ENCODE measurements at regions not wholly inside any gene's neighbourhood (a gene's known extent, or its start where the extent isn't known, plus 50 kb on each side); places are given as distances from the start of the nearest gene placed in this dataset.

DNA sequence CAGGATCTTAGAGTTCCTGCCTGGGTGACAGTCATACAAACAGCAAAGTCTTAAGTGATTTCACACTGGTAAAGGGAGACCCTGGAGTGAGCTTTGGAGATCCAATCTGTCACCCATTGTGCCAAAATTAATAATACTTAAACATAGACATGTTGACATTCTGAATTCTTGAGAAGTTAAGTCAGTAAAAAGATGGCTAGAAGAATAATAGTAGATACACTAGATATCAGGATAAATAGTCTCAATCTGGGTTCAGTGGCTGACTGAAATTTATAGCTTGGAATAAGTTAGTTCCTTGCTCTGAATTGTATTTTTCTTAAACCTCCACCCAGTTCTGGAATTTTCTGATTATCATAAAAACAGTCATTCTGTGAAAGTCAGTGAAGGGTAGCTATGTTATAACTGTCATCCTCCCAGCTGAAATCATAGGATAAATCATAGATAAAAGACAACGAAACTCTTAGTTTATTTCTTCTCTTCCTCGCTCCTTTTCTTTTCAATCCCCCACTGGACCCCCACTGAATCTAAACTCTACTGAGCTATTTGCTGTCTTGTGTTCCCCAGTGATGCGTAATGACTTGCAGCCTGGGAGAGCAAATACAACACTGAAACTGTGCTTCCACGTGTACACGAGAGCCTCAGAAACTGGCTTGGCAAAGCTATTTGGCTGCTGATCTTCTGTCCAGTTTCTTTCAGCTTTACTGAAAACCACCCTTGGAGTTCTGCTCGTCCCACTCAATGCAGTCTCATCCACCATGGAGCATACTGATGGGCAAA, 175.4 kb upstream of the TP63 start:
- no peak for DNase-seq

DNA sequence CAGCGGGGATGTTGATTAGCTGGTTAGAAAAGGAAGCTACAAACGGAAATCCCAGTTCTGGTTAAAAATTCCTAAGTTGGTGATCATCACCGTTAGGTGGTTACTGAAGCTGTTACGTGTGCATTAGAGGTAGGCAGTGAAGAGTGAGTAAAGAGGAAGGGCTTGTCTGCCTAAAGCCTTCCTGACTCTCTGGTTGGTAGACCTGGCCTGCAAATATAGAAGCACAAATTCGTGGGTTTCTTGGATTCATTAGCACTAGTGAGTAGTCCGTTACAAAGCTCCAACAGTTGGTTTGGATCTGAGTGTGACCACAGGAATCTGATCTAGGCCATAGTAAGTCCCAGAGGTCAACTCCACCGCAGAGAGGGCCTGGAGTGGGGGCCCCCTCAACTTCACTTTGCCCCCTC, 174.0 kb upstream of the TP63 start:
- no peak for DNase-seq

DNA sequence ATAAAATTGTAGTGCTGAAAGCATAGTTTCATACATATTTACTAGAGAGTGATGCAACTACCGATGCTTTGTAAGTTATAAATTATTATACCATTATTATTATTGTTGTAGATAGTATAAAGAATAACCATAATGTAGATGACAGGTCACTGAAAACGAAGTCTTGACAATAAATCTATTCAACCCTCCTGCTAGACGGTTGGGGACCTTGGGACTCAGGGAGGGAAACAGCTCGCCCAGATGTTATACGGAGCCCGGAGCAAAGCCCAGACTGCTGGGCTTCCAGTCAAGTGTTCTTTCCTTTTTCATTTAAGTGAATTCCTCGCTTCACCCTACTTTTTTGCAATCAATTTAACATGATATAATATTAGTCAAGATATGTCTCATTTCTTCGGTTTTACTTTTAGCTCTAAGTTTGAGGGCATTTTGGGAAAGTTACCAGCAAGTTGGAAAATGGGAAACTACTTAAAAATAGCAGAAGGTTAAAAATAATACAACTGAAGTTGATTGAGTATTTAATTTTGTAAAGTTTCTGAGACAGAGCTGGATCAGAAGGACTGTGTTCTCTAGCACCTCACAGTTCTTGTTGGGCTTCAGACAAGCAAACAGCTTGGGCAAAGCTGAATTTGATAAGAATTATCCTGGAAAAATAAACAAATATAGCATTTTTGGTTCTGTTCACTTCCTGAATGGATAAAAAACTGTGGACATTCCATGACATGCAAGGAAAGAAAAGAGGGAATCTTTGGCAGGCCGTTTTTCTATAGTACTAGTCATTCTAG, 173.4 kb upstream of the TP63 start:
- no peak for DNase-seq

DNA sequence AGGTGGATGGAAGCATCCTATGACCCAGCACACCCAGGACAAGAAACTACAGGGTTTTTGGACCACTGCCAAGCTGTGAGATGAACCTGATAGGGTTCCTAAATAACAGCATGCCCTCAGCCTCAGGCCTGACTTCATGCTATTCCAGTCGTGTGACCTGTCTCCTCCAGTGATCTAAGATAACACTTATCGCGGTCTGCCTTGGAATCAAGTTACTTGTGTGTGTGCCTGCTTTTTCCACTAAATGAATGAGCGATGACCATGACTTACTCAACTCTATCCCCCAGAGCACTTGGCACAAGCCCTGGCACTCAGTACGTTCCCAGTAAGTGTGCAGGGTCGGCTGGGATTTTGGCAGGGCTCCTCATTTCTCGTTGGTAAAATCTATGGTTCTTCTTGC, 172.7 kb upstream of the TP63 start:
- peak; percentile 54 for DNase-seq

DNA sequence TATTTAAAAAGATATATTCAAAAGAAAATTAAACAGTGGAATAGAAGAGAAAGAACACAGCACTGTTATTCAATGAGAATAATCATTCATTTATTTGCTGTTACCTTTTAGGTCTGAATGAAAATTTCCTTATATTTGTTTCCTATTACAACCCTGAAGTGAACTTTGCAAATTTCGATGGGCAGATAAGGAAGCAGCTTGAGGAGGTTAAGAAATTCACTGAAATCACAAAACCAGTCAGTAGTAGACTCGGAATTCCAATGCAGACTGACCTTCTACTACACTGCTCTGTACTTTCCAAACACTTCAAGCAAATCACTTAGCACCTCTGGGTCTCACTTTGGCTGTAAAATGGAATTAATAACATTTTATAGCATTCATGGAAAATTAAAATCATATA, 172.0 kb upstream of the TP63 start:
- DNase-seq: no peak

DNA sequence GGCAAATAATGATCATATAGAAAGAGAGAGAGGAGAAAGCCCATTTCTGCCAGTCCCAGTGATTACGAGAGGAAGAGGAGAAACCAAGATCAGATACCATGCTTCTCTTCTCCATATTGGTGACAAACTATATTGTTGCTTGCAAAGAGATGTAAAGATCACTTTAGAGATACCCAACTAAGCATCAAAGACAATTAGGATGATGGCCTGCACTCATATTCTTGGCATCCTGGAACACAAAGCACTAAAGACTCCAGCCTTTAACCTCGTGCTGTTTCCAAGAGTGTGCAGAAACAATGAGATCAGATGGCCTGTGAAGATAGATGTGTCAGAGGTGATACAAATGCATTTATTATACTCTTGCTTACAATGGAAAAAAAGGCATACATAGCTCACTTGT, 170.7 kb upstream of the TP63 start:
- no peak for DNase-seq

DNA sequence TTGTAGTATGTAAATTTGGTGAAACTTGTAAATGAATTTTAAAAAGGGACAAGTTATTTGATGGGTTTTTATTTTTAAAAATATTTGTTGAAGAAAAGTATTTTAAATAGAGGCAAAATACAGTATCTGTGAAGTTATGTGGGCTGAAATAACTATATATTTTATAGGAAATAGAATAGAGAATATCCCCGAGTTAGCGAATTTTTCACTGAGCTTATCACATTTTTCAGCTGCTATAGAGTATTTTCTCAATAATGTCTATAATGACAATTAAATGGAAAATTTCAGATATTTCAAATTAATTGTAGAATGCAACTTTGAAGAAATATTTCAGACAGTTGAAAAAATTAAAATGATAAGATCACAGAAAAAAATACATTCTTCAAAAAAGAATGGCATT, 166.4 kb upstream of the TP63 start:
- no peak for DNase-seq

DNA sequence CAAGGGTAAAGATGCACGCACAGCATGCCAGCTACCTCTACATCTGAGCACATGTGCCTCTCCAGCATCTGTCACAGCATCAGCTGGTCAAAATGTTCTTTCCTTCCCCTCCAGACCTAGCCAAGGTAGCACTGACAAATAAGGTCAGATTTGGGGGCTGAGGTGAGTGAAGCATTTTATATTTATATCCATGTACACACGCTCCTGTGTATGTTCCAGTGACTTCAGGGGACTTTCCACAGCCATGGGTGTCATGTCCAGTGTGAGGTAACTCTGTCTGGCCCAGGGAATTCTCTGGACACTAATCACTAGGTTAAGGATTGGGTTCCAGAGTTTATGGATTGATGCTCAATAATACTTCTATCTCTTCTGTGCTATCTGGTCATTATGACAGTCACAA, 165.2 kb upstream of the TP63 start:
- DNase-seq: no peak

DNA sequence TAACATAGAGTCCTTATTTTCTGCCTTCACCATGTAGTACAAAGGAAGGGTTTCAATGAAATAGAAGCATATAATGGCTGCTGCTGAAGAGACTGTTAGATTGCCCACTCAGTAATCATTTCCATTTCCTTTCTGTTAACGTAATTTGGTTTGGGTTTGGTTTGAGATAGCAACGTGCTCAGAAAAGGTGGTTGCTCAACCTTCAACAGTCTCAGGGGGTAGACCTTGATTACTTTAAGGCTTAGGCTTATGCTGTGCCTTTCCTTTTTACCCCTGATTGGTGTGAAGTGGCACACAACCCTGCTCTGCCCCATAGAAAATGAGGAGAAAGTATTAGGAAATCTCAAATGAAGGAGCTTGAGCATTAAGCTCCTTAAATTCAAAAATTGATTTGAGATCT, 163.7 kb upstream of the TP63 start:
- DNase-seq: no peak

DNA sequence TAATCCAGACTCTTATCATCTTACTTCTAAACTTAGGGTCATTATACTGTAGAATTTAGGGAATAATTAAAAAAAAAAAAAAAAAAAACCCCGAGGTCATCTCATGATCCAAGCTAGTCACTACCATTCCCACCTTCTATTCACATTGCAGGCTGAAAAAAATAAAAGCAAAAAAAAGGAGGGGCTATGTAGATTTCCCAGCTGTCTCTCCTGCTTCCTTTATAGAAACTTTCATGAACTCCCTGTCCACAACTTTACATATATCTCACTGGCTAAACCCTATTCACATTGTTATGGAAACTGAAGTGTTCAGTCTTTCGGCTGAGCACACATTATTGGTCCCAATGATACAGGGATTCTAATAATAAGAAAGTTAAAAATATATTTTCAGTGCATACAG, 156.2 kb upstream of the TP63 start:
- DNase-seq: no peak

DNA sequence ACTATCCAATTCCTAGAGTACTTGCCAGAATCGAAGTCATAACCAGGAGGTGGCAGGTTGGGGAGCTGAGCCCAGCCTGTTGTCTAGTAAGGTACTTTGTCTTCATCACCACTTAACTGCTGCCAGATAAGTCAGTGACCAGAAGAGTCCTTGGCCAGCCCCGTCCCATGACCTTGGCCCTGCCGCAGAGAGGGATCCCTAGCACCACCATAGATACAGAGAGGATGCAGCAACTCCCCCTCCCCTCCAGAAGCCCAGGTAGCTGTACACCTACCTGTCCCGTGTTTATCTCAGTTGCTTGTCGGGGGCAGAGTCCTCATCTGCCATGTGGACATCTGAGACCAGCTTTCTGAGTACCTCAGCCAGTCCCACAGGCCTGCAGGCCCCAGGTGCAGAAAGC, 153.6 kb upstream of the TP63 start:
- no peak for DNase-seq

DNA sequence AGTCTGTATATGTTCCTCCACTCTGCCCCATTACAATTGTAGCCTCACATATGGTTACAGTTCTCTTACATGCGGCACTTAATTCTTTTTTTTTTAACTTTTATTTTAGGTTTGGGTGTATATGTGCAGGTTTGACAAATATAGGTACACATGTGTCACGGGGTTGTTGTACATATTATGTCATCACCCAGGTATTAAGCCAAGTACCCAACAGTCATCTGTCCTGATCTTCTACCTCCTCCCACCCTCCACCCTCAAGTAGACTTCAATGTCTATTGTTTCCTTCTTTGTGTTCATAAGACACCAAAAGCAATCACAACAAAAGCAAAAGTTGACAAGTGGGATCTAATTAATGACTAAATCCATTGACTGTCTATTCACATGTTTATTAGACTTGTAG, 144.6 kb upstream of the TP63 start:
- DNase-seq: no peak

DNA sequence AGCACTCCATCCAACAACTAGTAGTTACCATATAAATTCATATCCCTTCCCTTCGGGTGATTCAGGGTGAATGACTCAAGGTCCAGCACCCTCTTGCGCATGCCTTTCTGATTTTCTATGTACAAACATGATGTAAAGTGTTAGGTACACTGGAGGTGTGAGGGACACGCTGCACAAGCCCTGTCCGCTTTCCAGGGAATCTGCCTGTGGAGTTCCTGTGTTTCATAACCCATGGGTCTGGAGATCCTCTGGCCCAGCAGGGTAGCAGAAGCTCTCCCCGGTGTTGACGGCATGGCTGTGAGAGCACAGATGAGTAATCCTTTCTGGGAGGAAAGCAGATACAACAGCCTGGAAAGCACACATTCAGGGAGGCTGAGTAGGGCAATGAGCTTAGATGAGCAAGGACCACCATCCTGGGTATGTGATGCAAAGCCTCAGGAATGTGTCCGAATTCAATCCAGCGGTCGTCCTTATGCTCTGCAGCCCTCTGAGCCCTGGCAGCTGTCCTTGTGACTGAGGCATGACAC, 142.9 kb upstream of the TP63 start:
- no peak for DNase-seq

DNA sequence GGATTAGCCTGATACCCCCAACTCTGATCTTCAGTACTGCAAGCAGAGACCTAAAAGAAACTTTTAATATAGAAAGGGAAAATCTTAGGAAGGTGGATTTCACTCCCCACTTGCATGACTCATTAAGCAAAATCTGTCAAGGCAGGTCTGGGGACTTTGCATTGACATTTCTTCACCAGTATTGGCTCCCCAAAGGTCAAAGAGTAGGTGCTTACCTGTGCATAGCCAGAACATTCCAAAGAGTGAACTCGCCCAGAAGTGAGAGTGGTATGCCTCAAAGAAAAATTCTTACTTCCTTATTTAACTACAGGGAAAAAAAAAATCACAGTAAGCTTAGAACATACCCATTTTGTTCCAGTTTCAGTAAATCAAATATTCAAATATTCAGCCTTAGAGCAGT, 140.9 kb upstream of the TP63 start:
- no peak for DNase-seq

DNA sequence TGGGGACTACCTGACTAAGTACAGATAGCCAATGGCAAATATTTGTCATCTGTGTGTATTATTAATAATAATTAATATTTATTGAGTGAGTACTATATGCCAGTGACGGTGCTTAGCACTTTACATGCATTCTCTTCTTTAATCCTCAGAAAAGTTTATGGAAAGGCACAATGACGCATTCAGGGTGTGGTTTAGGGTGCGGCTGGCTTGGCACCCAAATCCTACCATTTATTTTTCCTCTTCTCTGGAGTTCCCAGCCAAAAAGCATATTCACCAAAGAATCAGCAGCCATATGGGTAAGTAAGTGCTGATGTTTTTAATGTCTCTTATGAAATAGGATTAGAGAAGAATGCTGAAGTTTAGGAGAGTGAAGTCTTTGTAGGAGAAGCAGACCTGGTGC, 140.4 kb upstream of the TP63 start:
- no peak for DNase-seq

DNA sequence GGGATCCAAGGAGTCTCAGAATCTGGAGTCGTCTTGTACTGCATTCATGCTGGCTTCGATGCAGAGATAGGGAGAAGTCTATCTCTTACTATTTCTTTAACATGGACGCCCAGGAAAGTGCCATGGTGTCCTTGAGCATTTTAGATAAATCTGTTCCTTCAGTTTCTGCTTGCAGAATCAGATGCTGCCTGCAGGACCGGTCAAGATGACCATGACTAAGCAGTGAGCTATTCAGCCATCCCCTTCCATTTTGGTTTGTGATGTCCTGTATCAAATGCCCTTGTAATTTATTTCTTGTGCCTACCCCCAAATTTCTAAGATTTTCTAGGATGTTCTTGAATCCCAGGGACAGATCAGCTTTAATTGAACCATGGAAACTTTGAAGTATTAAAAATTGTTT, 139.4 kb upstream of the TP63 start:
- DNase-seq: no peak

DNA sequence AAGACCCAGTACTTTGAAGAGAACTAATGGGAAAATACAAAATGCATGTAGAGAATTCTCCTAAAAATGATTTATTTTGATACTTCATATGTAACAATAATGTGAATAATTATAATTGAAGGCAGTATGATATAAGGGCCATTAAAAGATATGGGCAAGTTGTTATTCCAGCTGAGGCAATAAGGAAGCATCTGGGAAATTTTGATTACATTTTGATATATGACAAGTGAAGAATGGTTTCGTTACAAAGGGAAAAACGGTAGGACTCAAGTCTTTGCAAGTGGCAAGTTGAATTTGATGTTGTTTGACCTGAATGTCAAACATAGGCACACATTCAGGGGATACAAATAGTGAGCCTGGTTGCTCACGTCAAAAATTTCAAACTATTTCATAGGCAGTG, 137.9 kb upstream of the TP63 start:
- DNase-seq: no peak

DNA sequence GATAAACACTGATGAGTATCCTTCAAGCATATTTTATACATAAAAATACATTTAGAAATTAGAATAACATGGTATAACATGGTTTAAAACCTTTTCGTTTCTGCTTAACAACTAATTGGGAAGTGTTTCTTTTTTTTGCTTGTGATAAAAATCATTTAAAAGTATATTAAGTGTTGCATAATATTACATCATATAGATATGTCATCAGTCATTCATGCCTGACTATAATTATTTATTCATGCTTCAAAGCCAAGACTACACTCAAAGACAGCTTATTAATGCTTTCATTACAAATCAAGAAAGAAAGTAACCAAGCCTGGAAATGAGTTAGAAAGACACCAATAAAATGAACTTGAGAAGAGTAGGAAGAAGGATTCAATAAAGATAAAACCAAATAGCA, 136.6 kb upstream of the TP63 start:
- no peak for DNase-seq

DNA sequence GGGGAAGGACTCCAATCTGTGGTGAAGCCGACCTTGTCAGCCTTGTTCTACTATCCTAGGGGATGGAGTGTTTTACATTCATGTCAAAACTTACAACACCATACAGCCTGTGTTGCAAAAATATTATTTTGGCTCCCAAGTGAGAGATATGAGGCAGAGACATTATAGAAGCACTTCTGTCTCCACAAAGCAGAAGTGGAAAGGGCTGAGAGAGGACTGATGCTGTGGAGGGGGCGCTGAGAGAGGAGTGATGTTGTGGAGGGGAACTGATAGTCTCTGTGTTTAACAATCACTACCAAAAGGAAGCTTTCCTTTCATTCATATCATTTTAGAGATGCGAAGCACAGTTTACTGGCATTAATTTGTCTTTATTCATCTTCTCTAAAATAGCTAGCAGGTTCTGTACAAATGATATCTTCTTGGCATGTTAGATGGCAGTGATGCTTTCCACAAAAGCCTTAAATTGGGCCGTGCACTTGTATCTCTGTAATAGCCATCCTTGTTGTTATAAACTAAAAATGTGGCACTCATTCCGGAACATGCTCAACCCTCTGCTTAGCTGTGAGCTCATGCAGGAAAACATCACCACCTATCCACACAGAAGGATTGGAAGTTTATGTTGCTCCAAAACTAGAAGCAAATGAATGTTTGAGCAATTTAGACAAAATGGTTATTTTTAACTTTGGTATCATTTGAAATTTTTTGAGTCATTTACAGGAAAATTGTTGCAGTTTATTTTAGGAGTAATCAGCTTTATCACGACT, 134.6 kb upstream of the TP63 start:
- DNase-seq: no peak

DNA sequence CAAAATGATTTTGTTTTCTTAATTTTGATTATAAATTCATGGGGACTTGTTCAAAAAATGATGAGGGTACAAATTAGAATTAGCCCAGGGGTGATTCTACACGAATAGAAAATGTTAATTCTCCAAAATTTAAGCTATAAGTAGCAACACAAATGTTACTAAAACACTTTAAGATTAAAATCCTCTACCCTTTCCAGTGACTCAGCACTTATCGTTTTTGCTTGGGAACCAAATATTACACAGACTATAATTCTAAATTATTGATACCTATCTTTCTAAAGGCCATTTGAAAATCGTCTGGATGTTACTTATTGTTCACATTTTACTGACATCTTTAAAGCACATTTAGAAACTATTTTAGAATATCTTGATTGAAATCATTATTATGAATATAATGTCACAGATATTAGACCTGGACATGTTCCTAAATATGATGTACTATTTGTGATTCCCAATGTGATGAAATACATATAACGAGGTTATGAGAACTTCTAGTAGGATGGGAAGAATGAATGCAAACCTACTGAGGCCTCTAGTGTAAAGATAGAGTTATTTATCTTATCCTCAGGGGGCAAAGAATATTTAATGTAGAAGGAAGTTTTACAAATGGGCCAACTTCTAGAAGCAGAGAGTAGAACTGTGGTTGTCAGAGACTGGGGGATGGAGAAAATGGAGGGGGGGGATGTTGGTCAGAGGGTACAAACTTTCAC, 132.0 kb upstream of the TP63 start:
- DNase-seq: no peak

DNA sequence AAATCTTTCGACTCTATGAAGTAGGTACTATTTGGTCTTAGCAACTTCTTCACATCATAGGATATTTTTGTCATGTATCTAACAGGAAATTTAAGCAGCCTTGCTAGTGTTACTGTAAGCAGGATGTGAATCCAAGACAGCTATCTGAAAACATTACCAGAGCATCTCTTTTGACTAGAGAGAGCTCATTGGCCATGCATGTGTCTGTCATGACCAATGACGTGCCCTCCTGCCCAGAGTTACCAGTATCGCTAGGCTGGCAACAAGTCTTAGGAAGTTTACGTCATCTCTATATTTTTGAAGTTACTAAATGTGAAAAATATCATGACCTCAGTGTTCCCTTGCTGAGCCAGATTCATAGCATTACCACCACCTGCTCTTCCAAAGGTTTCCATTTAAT, 130.9 kb upstream of the TP63 start:
- no peak for DNase-seq

DNA sequence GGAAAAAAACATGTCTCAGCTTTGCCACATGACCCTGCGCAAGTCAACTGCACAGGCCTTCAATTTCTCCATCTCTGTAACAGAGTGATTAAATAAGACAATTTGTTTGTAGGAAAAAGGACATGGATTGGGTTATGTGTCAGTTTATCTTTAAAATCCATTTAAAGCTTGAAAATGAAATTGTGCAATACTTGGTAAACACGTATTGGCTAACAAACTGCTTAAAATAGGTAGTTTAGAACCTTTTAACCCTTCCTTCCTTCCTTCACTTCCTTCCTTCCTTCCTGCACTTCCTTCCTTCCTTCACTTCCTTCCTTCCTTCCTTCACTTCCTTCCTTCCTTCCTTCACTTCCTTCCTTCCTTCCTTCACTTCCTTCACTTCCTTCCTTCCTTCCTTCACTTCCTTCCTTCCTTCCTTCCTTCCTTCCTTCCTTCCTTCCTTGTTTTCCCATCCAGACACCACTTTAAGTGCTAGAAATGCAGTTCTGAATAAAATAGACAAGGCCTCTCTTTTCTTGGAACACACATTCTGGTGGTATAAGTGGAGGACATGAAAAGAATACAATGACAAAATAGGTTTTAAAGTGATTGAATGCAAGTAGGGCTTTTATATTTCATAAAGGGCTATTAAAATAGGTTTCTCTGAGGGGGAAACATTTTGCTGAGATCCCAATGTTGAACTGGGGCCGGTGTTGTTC, 130.2 kb upstream of the TP63 start:
- DNase-seq: no peak

Data from DMS 273 treated with DMSO at 0.1 percent for 48 hours (cell line).